ENCODE measurements at regions not wholly inside any gene's neighbourhood (a gene's known extent, or its start where the extent isn't known, plus 50 kb on each side); places are given as distances from the start of the nearest gene placed in this dataset.

- TF ChIP-seq POU2F2 (IDR thresholded peaks at IDR 0.05; ENCODE audit: low read depth, low read length) (no peak), POLR2A (IDR thresholded peaks at IDR 0.05; ENCODE audit: low read depth, low read length) (no peak), PAX5 (IDR thresholded peaks at IDR 0.05; ENCODE audit: insufficient read depth, low read length, severe bottlenecking) (no peak), TAF1 (IDR thresholded peaks at IDR 0.05; ENCODE audit: low read depth, low read length) (no peak), SPI1 (IDR thresholded peaks at IDR 0.05; ENCODE audit: low read depth, low read length) (no peak), POLR2AphosphoS5 (IDR thresholded peaks at IDR 0.05; ENCODE audit: low read depth, low read length) (no peak)
- DNase-seq (ENCODE audit: insufficient read length, low spot score), result no peak
- FAIRE-seq, result no peak
Measured at GRCh38 chr11:112730591-112730990, 230.6 kb upstream of the NCAM1 start.

- DNase-seq (ENCODE audit: insufficient read length, low spot score), result no peak
- FAIRE-seq, result no peak
Measured at GRCh38 chr11:112731538-112731937, 229.7 kb upstream of the NCAM1 start.

GRCh38 chr11:112732031-112732430 lies 229.2 kb upstream of the NCAM1 start:
- TF ChIP-seq POU2F2 (IDR thresholded peaks at IDR 0.05; ENCODE audit: low read depth, low read length) (no peak), TAF1 (IDR thresholded peaks at IDR 0.05; ENCODE audit: low read depth, low read length) (no peak), POLR2AphosphoS5 (IDR thresholded peaks at IDR 0.05; ENCODE audit: low read depth, low read length) (no peak), SPI1 (IDR thresholded peaks at IDR 0.05; ENCODE audit: low read depth, low read length) (no peak), PAX5 (IDR thresholded peaks at IDR 0.05; ENCODE audit: insufficient read depth, low read length, severe bottlenecking) (no peak), POLR2A (IDR thresholded peaks at IDR 0.05; ENCODE audit: low read depth, low read length) (no peak)
- DNase-seq (ENCODE audit: insufficient read length, low spot score) (no peak), FAIRE-seq (no peak)

More at GRCh38 chr11:112731538-112731937, 229.7 kb upstream of the NCAM1 start:
- TF ChIP-seq POU2F2 (IDR thresholded peaks at IDR 0.05; ENCODE audit: low read depth, low read length) (no peak), POLR2AphosphoS5 (IDR thresholded peaks at IDR 0.05; ENCODE audit: low read depth, low read length) (no peak), POLR2A (IDR thresholded peaks at IDR 0.05; ENCODE audit: low read depth, low read length) (no peak), PAX5 (IDR thresholded peaks at IDR 0.05; ENCODE audit: insufficient read depth, low read length, severe bottlenecking) (no peak)

- FAIRE-seq (no peak), DNase-seq (ENCODE audit: insufficient read length, low spot score) (no peak)
- TF ChIP-seq PAX5 (IDR thresholded peaks at IDR 0.05; ENCODE audit: insufficient read depth, low read length, severe bottlenecking), result no peak
- no peak for TF ChIP-seq TAF1 (IDR thresholded peaks at IDR 0.05; ENCODE audit: low read depth, low read length)
- no peak for TF ChIP-seq POLR2A (IDR thresholded peaks at IDR 0.05; ENCODE audit: low read depth, low read length)
- TF ChIP-seq POU2F2 (IDR thresholded peaks at IDR 0.05; ENCODE audit: low read depth, low read length), result no peak
- TF ChIP-seq SPI1 (IDR thresholded peaks at IDR 0.05; ENCODE audit: low read depth, low read length), result no peak
- no peak for TF ChIP-seq POLR2AphosphoS5 (IDR thresholded peaks at IDR 0.05; ENCODE audit: low read depth, low read length)
Measured at GRCh38 chr11:112734207-112734606, 227.0 kb upstream of the NCAM1 start.

GRCh38 chr11:112735470-112735869 lies 225.8 kb upstream of the NCAM1 start:
- FAIRE-seq, result no peak
- no peak for DNase-seq (ENCODE audit: insufficient read length, low spot score)
- TF ChIP-seq POU2F2 (IDR thresholded peaks at IDR 0.05; ENCODE audit: low read depth, low read length), result no peak
- no peak for TF ChIP-seq POLR2A (IDR thresholded peaks at IDR 0.05; ENCODE audit: low read depth, low read length)
- no peak for TF ChIP-seq PAX5 (IDR thresholded peaks at IDR 0.05; ENCODE audit: insufficient read depth, low read length, severe bottlenecking)
- no peak for TF ChIP-seq POLR2AphosphoS5 (IDR thresholded peaks at IDR 0.05; ENCODE audit: low read depth, low read length)
- no peak for TF ChIP-seq TAF1 (IDR thresholded peaks at IDR 0.05; ENCODE audit: low read depth, low read length)
- TF ChIP-seq SPI1 (IDR thresholded peaks at IDR 0.05; ENCODE audit: low read depth, low read length), result no peak

GRCh38 chr11:112744041-112744440 lies 217.2 kb upstream of the NCAM1 start:
- TF ChIP-seq POU2F2 (IDR thresholded peaks at IDR 0.05; ENCODE audit: low read depth, low read length) (no peak), SPI1 (IDR thresholded peaks at IDR 0.05; ENCODE audit: low read depth, low read length) (no peak), POLR2A (IDR thresholded peaks at IDR 0.05; ENCODE audit: low read depth, low read length) (no peak), TAF1 (IDR thresholded peaks at IDR 0.05; ENCODE audit: low read depth, low read length) (no peak), PAX5 (IDR thresholded peaks at IDR 0.05; ENCODE audit: insufficient read depth, low read length, severe bottlenecking) (no peak)
- FAIRE-seq (no peak), DNase-seq (ENCODE audit: insufficient read length, low spot score) (no peak)

- no peak for DNase-seq (ENCODE audit: insufficient read length, low spot score)
- no peak for FAIRE-seq
- TF ChIP-seq SPI1 (IDR thresholded peaks at IDR 0.05; ENCODE audit: low read depth, low read length), result no peak
- TF ChIP-seq TAF1 (IDR thresholded peaks at IDR 0.05; ENCODE audit: low read depth, low read length), result no peak
- no peak for TF ChIP-seq POLR2AphosphoS5 (IDR thresholded peaks at IDR 0.05; ENCODE audit: low read depth, low read length)
- no peak for TF ChIP-seq POU2F2 (IDR thresholded peaks at IDR 0.05; ENCODE audit: low read depth, low read length)
- TF ChIP-seq PAX5 (IDR thresholded peaks at IDR 0.05; ENCODE audit: insufficient read depth, low read length, severe bottlenecking), result no peak
- no peak for TF ChIP-seq POLR2A (IDR thresholded peaks at IDR 0.05; ENCODE audit: low read depth, low read length)
Measured at GRCh38 chr11:112745973-112746372, 215.2 kb upstream of the NCAM1 start.

GRCh38 chr11:112748252-112748651 lies 213.0 kb upstream of the NCAM1 start:
- no peak for DNase-seq (ENCODE audit: insufficient read length, low spot score)
- TF ChIP-seq POU2F2 (IDR thresholded peaks at IDR 0.05; ENCODE audit: low read depth, low read length), result no peak
- no peak for FAIRE-seq

- no peak for FAIRE-seq
- DNase-seq (ENCODE audit: insufficient read length, low spot score), result no peak
- TF ChIP-seq POLR2AphosphoS5 (IDR thresholded peaks at IDR 0.05; ENCODE audit: low read depth, low read length), result no peak
- TF ChIP-seq POLR2A (IDR thresholded peaks at IDR 0.05; ENCODE audit: low read depth, low read length), result no peak
- TF ChIP-seq POU2F2 (IDR thresholded peaks at IDR 0.05; ENCODE audit: low read depth, low read length), result no peak
- no peak for TF ChIP-seq PAX5 (IDR thresholded peaks at IDR 0.05; ENCODE audit: insufficient read depth, low read length, severe bottlenecking)
- TF ChIP-seq SPI1 (IDR thresholded peaks at IDR 0.05; ENCODE audit: low read depth, low read length), result no peak
- no peak for TF ChIP-seq TAF1 (IDR thresholded peaks at IDR 0.05; ENCODE audit: low read depth, low read length)
Measured at GRCh38 chr11:112748713-112749543, 212.3 kb upstream of the NCAM1 start.

GRCh38 chr11:112751329-112751728 lies 209.9 kb upstream of the NCAM1 start:
- DNase-seq (ENCODE audit: insufficient read length, low spot score), result no peak
- TF ChIP-seq TAF1 (IDR thresholded peaks at IDR 0.05; ENCODE audit: low read depth, low read length) (no peak), POLR2A (IDR thresholded peaks at IDR 0.05; ENCODE audit: low read depth, low read length) (no peak), SPI1 (IDR thresholded peaks at IDR 0.05; ENCODE audit: low read depth, low read length) (no peak), POU2F2 (IDR thresholded peaks at IDR 0.05; ENCODE audit: low read depth, low read length) (no peak), POLR2AphosphoS5 (IDR thresholded peaks at IDR 0.05; ENCODE audit: low read depth, low read length) (no peak), PAX5 (IDR thresholded peaks at IDR 0.05; ENCODE audit: insufficient read depth, low read length, severe bottlenecking) (no peak)
- no peak for FAIRE-seq

Data from GM12891 (cell line).